K562 (cell line): ENCODE measurements at regions not wholly inside any gene's neighbourhood (a gene's known extent, or its start where the extent isn't known, plus 50 kb on each side); places are given as distances from the start of the nearest gene placed in this dataset.
"Not testable (repeated sequence)": the region's sequence is repeated elsewhere in the genome, so short reads cannot be mapped to it uniquely, and the experiment has no call there.

Experiments used
- FOXM1 ChIP-seq, 2 experiments: fragments of 450-650 bp in 1 of 2; sonication (generic) in 1 of 2; formaldehyde crosslinking in 1 of 2; IDR thresholded peaks; 2 replicates each; pipeline versions ENCODE4 v1.6.1 to v1.9.0; 2017 to 2022; ENCODE audit warnings: low read depth in 2 of 2, mild to moderate bottlenecking in 2 of 2, missing genetic modification reagents in 1 of 2, moderate library complexity in 1 of 2
- MNT ChIP-seq, 2 experiments: fragments of 450-650 bp; conservative IDR thresholded peaks; 2 replicates each; pipeline ENCODE4 v1.6.1; 2017; ENCODE audit warnings: mild to moderate bottlenecking in 2 of 2, moderate library complexity in 2 of 2

DNA sequence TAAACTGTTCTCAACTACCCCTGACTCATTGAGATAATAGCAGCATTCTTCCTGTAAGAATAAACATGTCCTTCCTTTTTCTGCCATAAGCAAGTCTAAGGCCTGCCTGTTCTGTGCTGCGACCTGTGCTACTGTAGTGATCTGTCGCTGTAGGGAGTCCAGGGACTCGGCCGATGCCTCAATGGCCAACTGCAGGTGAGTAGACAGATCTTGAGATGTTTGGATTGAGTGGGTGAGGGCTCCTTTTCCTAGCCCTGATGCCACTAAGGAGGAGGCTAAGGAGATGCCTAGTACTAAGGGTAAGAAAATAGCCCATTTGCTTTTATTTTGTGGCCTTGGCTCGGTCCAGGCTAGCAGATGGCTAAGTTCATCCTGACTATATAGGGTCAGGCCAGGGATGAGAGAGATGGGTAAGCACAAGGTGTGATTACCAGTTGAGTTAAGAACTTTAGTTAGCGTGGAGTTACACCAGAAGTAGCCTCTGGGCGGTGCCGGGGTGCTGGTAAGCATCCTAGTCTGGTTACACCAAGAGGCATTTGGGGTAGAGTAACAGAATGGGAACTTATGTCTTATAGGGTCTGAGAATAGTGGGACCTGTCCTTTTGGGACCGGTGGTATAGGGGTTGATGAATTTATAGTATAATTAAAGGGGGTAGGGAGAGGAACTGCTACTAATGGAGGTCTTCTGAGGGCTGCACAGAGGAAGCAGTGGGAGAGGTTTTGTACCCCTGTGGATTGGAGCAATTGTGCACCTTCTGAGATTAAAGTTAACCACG is 642.4 kb upstream of the DPP6 start:
- not testable (repeated sequence) for TF ChIP-seq MNT (conservative IDR thresholded peaks at IDR 0.05); FOXM1 (IDR thresholded peaks at IDR 0.05; ENCODE audit: low read depth); FOXM1 (CRISPR knock-in tag; IDR thresholded peaks at IDR 0.05; ENCODE audit: low read depth)
